ENCODE measurements at regions not wholly inside any gene's neighbourhood (a gene's known extent, or its start where the extent isn't known, plus 50 kb on each side); places are given as distances from the start of the nearest gene placed in this dataset.

DNA sequence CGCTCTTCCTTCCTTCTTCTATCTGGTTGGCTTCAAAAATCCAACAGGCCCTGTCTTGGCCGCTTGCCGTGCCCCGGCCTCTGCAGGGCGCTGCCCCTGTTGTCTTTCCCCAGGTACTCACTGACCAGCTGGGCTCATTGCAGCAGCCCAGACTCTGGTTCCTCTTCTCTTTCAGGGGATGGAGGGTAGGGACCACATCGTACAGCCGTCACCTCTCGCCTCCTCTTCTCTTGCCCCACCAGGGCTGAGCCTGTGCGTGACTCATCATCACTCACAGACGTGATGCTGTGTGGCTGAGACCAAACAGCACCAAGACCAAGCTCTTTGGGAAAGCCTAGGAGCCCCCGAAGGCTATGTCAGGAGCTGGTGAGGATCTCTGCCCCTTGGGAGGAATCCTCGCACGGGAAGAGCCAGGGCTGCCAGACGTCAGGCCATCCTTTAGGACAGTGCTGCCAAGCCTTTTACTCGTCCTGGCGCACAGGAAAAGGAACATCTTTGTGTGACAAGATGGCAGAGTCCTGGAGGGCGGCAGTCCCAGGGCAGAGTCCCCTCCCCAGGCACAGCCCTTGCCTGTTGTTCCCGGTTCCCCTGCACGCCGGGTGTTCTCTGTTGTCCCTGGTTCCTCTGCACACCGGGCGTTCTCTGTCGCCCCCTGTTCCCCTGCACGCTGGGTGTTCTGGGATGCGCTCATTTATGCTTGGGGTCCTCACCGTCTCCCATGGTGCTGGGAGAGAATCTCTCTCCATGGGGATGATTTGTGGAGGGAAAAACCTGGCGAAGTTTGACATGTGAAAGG, 188.5 kb upstream of the SHH start:
- peaks cover 6% of the 10 kb centered on the region for H3K27me3 Mint-ChIP-seq (ENCODE audit: insufficient read depth, low read depth, poor library complexity)
- Histone ChIP-seq H4K20me1 (replicated peaks; ENCODE audit: insufficient read depth) (no peaks in the 10 kb centered on the region), H3K4me1 (ENCODE audit: insufficient read depth) (no peaks in the 10 kb centered on the region), H3K79me2 (replicated peaks; ENCODE audit: insufficient read depth) (no peaks in the 10 kb centered on the region), H3K27ac (ENCODE audit: low read depth) (no peak overlapping the region), H3K4me2 (no peak overlapping the region), H2AFZ (no peak overlapping the region), H3K27me3 (ENCODE audit: insufficient read depth) (no peaks in the 10 kb centered on the region), H3K9me2 (ENCODE audit: insufficient read depth) (no peaks in the 10 kb centered on the region), H3F3A (replicated peaks; ENCODE audit: low read depth) (no peaks in the 10 kb centered on the region), H3K36me3 (ENCODE audit: insufficient read depth) (no peaks in the 10 kb centered on the region), H3K4me3 (no peak overlapping the region)
- H3K27ac Mint-ChIP-seq = no peak overlapping the region
- ATAC-seq (no peak), DNase-seq (ENCODE audit: low spot score) (no peak)
- no peaks in the 10 kb centered on the region for H3K36me3 Mint-ChIP-seq (ENCODE audit: low read depth)
- TF ChIP-seq CREB1 (CRISPR knock-in tag; IDR thresholded peaks at IDR 0.05; ENCODE audit: low read depth) = no peak
- TF ChIP-seq, protein P1, sequence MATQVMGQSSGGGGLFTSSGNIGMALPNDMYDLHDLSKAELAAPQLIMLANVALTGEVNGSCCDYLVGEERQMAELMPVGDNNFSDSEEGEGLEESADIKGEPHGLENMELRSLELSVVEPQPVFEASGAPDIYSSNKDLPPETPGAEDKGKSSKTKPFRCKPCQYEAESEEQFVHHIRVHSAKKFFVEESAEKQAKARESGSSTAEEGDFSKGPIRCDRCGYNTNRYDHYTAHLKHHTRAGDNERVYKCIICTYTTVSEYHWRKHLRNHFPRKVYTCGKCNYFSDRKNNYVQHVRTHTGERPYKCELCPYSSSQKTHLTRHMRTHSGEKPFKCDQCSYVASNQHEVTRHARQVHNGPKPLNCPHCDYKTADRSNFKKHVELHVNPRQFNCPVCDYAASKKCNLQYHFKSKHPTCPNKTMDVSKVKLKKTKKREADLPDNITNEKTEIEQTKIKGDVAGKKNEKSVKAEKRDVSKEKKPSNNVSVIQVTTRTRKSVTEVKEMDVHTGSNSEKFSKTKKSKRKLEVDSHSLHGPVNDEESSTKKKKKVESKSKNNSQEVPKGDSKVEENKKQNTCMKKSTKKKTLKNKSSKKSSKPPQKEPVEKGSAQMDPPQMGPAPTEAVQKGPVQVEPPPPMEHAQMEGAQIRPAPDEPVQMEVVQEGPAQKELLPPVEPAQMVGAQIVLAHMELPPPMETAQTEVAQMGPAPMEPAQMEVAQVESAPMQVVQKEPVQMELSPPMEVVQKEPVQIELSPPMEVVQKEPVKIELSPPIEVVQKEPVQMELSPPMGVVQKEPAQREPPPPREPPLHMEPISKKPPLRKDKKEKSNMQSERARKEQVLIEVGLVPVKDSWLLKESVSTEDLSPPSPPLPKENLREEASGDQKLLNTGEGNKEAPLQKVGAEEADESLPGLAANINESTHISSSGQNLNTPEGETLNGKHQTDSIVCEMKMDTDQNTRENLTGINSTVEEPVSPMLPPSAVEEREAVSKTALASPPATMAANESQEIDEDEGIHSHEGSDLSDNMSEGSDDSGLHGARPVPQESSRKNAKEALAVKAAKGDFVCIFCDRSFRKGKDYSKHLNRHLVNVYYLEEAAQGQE (IDR thresholded peaks at IDR 0.05; ENCODE audit: unreplicated experiment) = no peak
- TF ChIP-seq, protein P2, sequence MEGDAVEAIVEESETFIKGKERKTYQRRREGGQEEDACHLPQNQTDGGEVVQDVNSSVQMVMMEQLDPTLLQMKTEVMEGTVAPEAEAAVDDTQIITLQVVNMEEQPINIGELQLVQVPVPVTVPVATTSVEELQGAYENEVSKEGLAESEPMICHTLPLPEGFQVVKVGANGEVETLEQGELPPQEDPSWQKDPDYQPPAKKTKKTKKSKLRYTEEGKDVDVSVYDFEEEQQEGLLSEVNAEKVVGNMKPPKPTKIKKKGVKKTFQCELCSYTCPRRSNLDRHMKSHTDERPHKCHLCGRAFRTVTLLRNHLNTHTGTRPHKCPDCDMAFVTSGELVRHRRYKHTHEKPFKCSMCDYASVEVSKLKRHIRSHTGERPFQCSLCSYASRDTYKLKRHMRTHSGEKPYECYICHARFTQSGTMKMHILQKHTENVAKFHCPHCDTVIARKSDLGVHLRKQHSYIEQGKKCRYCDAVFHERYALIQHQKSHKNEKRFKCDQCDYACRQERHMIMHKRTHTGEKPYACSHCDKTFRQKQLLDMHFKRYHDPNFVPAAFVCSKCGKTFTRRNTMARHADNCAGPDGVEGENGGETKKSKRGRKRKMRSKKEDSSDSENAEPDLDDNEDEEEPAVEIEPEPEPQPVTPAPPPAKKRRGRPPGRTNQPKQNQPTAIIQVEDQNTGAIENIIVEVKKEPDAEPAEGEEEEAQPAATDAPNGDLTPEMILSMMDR (conservative IDR thresholded peaks at IDR 0.05; ENCODE audit: low read depth in 2 of 2) = no peak; a peak in 1 of 4 replicates
- TF ChIP-seq STAT1 (IDR thresholded peaks at IDR 0.05; ENCODE audit: unreplicated experiment) = no peak
- no peak overlapping the region for H3K4me3 Mint-ChIP-seq
- no peaks in the 10 kb centered on the region; the same call in 2 of the 3 replicates for H3K9me3 Mint-ChIP-seq
- H3K4me1 Mint-ChIP-seq = no peaks in the 10 kb centered on the region

DNA sequence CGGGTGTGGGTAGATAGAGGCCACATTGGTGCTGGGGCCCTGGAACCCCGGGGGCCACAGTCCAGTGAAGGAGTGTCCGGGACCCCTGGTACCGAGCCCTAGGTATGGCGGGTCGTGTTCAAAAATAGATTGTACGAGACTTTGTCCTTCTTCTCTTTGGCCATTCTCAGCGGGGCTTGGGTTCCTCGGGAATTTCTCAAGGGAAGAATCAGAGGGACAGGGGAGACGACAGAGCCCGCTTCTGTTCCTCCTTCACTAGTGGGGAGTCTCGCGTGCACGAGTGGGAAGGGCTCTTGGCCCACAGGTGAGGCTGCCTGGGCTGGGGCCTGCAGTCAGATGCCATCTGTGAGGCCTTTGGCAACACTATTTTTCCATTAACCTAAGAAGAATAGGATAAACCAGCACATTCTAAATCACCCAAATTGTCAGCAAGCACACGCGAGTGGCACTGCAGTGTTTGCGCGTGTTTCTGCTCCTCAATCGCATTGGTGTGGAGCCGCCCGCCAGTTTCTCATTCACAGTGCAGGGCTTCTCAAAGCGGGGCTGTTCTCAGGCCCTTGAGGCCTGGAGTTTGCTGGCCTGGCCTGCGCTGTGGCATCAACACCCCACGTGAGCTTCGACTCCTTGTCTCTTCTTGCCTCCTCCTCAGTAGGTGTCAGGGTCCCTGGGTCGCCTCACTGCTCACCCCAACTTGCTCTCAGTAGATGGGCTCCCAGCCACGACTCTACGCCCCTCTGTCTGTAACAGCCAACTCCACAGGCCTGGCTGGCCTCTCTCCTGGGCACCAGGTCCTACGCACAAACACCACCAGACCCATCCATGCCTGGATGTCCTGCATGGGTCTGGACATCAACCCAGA, 187.6 kb upstream of the SHH start:
- no peaks in the 10 kb centered on the region for H4K20me1 ChIP-seq (replicated peaks; ENCODE audit: insufficient read depth)
- Mint-ChIP-seq H3K9me3 (no peaks in the 10 kb centered on the region; the same call in 2 of the 3 replicates), H3K27me3 (ENCODE audit: insufficient read depth, low read depth, poor library complexity) (peaks cover 6% of the 10 kb centered on the region), H3K4me3 (no peak overlapping the region), H3K4me1 (no peaks in the 10 kb centered on the region), H3K36me3 (ENCODE audit: low read depth) (no peaks in the 10 kb centered on the region; the same call in 2 of the 3 replicates), H3K27ac (no peak overlapping the region)
- no peak overlapping the region for H2AFZ ChIP-seq
- ATAC-seq (no peak), DNase-seq (ENCODE audit: low spot score) (no peak)
- H3K27me3 ChIP-seq (ENCODE audit: insufficient read depth) = no peaks in the 10 kb centered on the region
- H3K36me3 ChIP-seq (ENCODE audit: insufficient read depth) = no peaks in the 10 kb centered on the region
- H3K4me2 ChIP-seq = no peak overlapping the region
- H3K27ac ChIP-seq (ENCODE audit: low read depth) = no peak overlapping the region
- H3K4me1 ChIP-seq (ENCODE audit: insufficient read depth) = no peaks in the 10 kb centered on the region
- no peak overlapping the region for H3K4me3 ChIP-seq
- H3K9me2 ChIP-seq (ENCODE audit: insufficient read depth) = no peaks in the 10 kb centered on the region
- no peaks in the 10 kb centered on the region for H3K79me2 ChIP-seq (replicated peaks; ENCODE audit: insufficient read depth)
- TF ChIP-seq, protein P2 (conservative IDR thresholded peaks at IDR 0.05; ENCODE audit: low read depth in 2 of 2) = no peak
- TF ChIP-seq STAT1 (IDR thresholded peaks at IDR 0.05; ENCODE audit: unreplicated experiment) (no peak), EZH2 (IDR thresholded peaks at IDR 0.05; ENCODE audit: low read depth, unreplicated experiment) (no peak), JUNB (IDR thresholded peaks at IDR 0.05; ENCODE audit: unreplicated experiment) (no peak)
- no peaks in the 10 kb centered on the region for H3F3A ChIP-seq (replicated peaks; ENCODE audit: low read depth)

Measured in GM23338 (cell line).